Activated naive CD8-positive, alpha-beta T cell treated with anti-CD3 and anti-CD28 coated beads, Interleukin-2, amount 50 U/mL, for 24 hours (primary cell): ENCODE measurements at regions not wholly inside any gene's neighbourhood (a gene's known extent, or its start where the extent isn't known, plus 50 kb on each side); places are given as distances from the start of the nearest gene placed in this dataset.

ENCODE experiments used
- ATAC-seq: fragments of 150-1000 bp; cut with Tn5 transposase; one replicate; pipeline ENCODE4 v1.10.0; 2021
- DNase-seq: peaks from one replicate; pipeline ENCODE4 v3.0.0; 2021
- H3K27ac Mint-ChIP-seq: one replicate; pipeline ENCODE4 v1.8.0; 2021; ENCODE audit warnings: mild to moderate bottlenecking, mixed read lengths
- H3K27me3 Mint-ChIP-seq: one replicate; pipeline ENCODE4 v1.8.0; 2021; ENCODE audit warnings: mixed read lengths
- H3K36me3 Mint-ChIP-seq: one replicate; pipeline ENCODE4 v1.8.0; 2021; ENCODE audit warnings: low read depth, mixed read lengths
- H3K4me1 Mint-ChIP-seq: one replicate; pipeline ENCODE4 v1.8.0; 2021; ENCODE audit warnings: mixed read lengths
- H3K4me3 Mint-ChIP-seq: one replicate; pipeline ENCODE4 v1.8.0; 2021; ENCODE audit warnings: mild to moderate bottlenecking, moderate library complexity, mixed read lengths
- H3K9me3 Mint-ChIP-seq: one replicate; pipeline ENCODE4 v1.8.0; 2021; ENCODE audit warnings: mixed read lengths

DNA sequence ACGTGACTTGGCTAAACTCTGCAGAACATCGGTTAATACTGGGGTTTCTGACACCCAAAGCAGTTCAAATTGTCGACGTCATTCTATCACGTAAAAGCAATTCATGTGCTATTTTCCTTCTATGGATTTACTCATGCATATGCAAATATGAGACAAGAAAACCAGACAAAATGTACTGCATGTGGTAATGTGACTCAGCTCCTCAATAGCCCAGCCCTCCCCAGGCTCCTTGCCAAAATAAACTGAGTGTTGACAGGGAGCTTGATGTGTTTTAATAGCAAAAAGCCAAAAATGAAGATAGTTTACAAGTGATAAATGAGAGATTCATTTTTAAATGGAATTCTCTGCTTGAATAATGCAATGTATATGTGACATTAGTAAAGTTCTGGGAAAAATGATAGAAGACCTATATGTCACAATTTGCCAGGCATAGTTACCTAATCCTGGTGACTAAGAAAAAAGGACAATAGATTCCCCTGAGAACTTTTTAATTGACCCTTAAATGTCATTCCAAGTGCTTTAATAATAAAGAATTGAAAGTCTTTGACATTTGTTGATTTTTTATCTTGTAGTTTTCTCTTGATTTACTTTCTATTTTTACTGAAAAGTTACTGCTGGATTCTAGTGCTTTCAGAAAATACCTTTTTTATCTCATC lies 1700.6 kb upstream of the TENM3 start:
- no peaks in the 10 kb centered on the region for H3K27me3 Mint-ChIP-seq
- no peak overlapping the region for H3K4me3 Mint-ChIP-seq
- DNase-seq, result no peak
- ATAC-seq, result no peak
- no peaks in the 10 kb centered on the region for H3K36me3 Mint-ChIP-seq
- H3K27ac Mint-ChIP-seq, result no peak overlapping the region
- no peaks in the 10 kb centered on the region for H3K9me3 Mint-ChIP-seq
- no peaks in the 10 kb centered on the region for H3K4me1 Mint-ChIP-seq

GRCh38 chr4:180550106-180550505 lies 1693.1 kb upstream of the TENM3 start:
- DNase-seq, result no peak

GRCh38 chr4:180557348-180557747 lies 1685.9 kb upstream of the TENM3 start:
- DNase-seq (no peak), ATAC-seq (no peak)
- H3K4me3 Mint-ChIP-seq, result no peak overlapping the region
- H3K27me3 Mint-ChIP-seq, result no peaks in the 10 kb centered on the region
- no peaks in the 10 kb centered on the region for H3K9me3 Mint-ChIP-seq
- no peak overlapping the region for H3K27ac Mint-ChIP-seq
- no peaks in the 10 kb centered on the region for H3K4me1 Mint-ChIP-seq
- no peaks in the 10 kb centered on the region for H3K36me3 Mint-ChIP-seq

More at GRCh38 chr4:180550106-180550505, 1693.1 kb upstream of the TENM3 start:
- H3K4me3 Mint-ChIP-seq, result no peak overlapping the region
- H3K9me3 Mint-ChIP-seq, result no peaks in the 10 kb centered on the region
- no peaks in the 10 kb centered on the region for H3K4me1 Mint-ChIP-seq
- no peak overlapping the region for H3K27ac Mint-ChIP-seq
- no peaks in the 10 kb centered on the region for H3K27me3 Mint-ChIP-seq
- no peak for ATAC-seq
- no peaks in the 10 kb centered on the region for H3K36me3 Mint-ChIP-seq

GRCh38 chr4:180557950-180558349 lies 1685.3 kb upstream of the TENM3 start:
- ATAC-seq, result no peak
- Mint-ChIP-seq H3K4me1 (no peaks in the 10 kb centered on the region), H3K27me3 (no peaks in the 10 kb centered on the region), H3K36me3 (no peaks in the 10 kb centered on the region), H3K4me3 (no peak overlapping the region), H3K27ac (no peak overlapping the region), H3K9me3 (no peaks in the 10 kb centered on the region)
- no peak for DNase-seq

- ATAC-seq (no peak), DNase-seq (no peak)
- Mint-ChIP-seq H3K36me3 (no peaks in the 10 kb centered on the region), H3K9me3 (no peaks in the 10 kb centered on the region), H3K27ac (no peak overlapping the region), H3K4me1 (no peaks in the 10 kb centered on the region), H3K4me3 (no peak overlapping the region), H3K27me3 (no peaks in the 10 kb centered on the region)
These were observed 1684.8 kb upstream of the TENM3 start for GRCh38 chr4:180558427-180558826.

GRCh38 chr4:180560896-180561295 lies 1682.3 kb upstream of the TENM3 start:
- H3K4me3 Mint-ChIP-seq, result no peak overlapping the region
- no peak overlapping the region for H3K27ac Mint-ChIP-seq
- no peaks in the 10 kb centered on the region for H3K9me3 Mint-ChIP-seq
- H3K4me1 Mint-ChIP-seq, result no peaks in the 10 kb centered on the region
- no peak for DNase-seq
- ATAC-seq, result no peak
- H3K36me3 Mint-ChIP-seq, result no peaks in the 10 kb centered on the region
- no peaks in the 10 kb centered on the region for H3K27me3 Mint-ChIP-seq

DNA sequence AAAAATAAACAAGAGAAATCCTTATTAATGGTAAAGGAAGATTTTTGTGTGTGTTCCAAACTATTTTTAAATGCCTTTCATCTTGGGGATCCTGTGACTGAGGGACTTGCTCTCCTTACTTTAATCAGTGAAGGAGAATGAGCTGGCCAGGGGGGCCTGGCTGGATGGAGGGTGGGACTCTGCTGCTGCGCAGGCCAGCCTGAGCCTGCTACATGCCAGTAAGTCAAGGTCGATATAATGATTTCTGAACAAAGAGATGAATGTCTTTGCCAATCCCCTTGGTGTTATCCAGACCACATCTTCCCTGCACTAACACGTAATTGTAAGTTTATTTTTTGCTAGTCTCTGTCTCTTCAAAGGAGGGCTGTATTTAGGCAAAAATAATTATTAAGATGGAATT lies 1679.2 kb upstream of the TENM3 start:
- peaks cover 2% of the 10 kb centered on the region for H3K36me3 Mint-ChIP-seq
- no peaks in the 10 kb centered on the region for H3K27me3 Mint-ChIP-seq
- ATAC-seq (no peak), DNase-seq (no peak)
- H3K4me3 Mint-ChIP-seq, result no peak overlapping the region
- H3K9me3 Mint-ChIP-seq, result no peaks in the 10 kb centered on the region
- no peaks in the 10 kb centered on the region for H3K4me1 Mint-ChIP-seq
- H3K27ac Mint-ChIP-seq, result no peak overlapping the region

GRCh38 chr4:180564448-180564847 lies 1678.8 kb upstream of the TENM3 start:
- no peak overlapping the region for H3K4me3 Mint-ChIP-seq
- H3K9me3 Mint-ChIP-seq, result no peaks in the 10 kb centered on the region
- no peaks in the 10 kb centered on the region for H3K4me1 Mint-ChIP-seq
- H3K36me3 Mint-ChIP-seq, result peaks cover 2% of the 10 kb centered on the region
- DNase-seq (no peak), ATAC-seq (no peak)
- H3K27ac Mint-ChIP-seq, result no peak overlapping the region
- H3K27me3 Mint-ChIP-seq, result no peaks in the 10 kb centered on the region

DNA sequence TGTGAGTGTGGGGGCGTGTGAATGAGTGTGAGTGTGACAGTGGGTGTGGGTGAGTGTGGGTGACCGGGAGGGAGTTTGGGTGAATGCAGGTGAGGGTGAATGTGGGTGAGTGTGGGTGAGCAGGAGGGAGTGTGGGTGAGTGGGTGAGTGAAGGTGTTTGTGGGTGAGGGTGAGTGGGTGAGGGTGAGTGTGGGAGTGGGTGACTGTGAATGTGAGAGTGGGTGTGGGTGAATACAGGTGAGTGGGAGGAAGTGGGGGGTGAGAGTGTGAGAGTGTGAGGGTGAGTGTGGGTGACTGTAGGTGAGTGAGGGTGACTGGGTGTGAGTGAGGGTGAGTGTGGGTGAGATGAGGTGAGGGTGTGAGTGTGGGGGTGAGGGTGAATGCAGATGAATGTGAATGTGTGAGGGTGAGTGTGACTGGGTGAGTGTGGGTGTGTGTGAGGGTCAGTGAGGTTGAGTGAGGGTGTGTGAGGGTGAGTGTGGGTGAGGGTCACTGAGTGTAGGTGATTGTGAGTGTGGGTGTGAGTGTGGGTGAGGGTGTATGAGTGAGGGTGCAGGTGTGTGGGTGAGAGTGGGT lies 1677.3 kb upstream of the TENM3 start:
- Mint-ChIP-seq H3K4me1 (no peaks in the 10 kb centered on the region), H3K36me3 (peaks cover 2% of the 10 kb centered on the region), H3K4me3 (no peak overlapping the region), H3K27me3 (no peaks in the 10 kb centered on the region), H3K9me3 (peaks cover 4% of the 10 kb centered on the region), H3K27ac (no peak overlapping the region)
- DNase-seq (no peak), ATAC-seq (peak; percentile 40)

DNA sequence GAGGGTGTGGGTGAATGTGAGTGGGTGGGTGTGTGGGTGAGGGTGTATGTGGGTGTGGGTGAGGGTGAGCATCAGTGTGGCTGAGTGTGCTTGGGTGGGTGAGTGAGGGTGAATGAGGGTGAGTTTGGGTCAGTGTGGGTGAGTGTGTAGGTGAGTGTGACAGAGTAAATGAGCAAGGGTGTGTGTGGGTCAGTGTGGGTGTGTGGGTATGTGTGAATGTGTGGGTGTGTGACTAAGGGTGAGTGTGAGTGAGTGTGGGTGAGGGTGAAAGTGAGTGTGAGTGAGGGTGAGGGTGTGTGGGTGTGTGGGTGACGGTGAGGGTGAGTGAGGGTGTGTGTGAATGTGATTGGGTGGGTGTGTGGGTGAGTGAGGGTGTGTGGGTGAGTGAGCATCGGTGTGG lies 1676.7 kb upstream of the TENM3 start:
- ATAC-seq (no peak), DNase-seq (no peak)
- H3K27me3 Mint-ChIP-seq, result no peaks in the 10 kb centered on the region
- no peaks in the 10 kb centered on the region for H3K4me1 Mint-ChIP-seq
- no peak overlapping the region for H3K27ac Mint-ChIP-seq
- H3K4me3 Mint-ChIP-seq, result no peak overlapping the region
- peaks cover 4% of the 10 kb centered on the region for H3K9me3 Mint-ChIP-seq
- H3K36me3 Mint-ChIP-seq, result peaks cover 2% of the 10 kb centered on the region

- H3K27ac Mint-ChIP-seq, result no peak overlapping the region
- H3K4me1 Mint-ChIP-seq, result no peaks in the 10 kb centered on the region
- H3K4me3 Mint-ChIP-seq, result no peak overlapping the region
- H3K36me3 Mint-ChIP-seq, result peaks cover 2% of the 10 kb centered on the region
- DNase-seq (no peak), ATAC-seq (no peak)
- peaks cover 4% of the 10 kb centered on the region for H3K9me3 Mint-ChIP-seq
- no peaks in the 10 kb centered on the region for H3K27me3 Mint-ChIP-seq
These were observed 1676.1 kb upstream of the TENM3 start for GRCh38 chr4:180567080-180567479.

GRCh38 chr4:180571516-180572055 lies 1671.6 kb upstream of the TENM3 start:
- Mint-ChIP-seq H3K4me1 (no peaks in the 10 kb centered on the region), H3K27ac (no peak overlapping the region), H3K4me3 (no peak overlapping the region), H3K36me3 (peaks cover 2% of the 10 kb centered on the region), H3K27me3 (no peaks in the 10 kb centered on the region), H3K9me3 (peaks cover 4% of the 10 kb centered on the region)
- no peak for DNase-seq
- no peak for ATAC-seq

GRCh38 chr4:180578175-180578574 lies 1665.0 kb upstream of the TENM3 start:
- no peak overlapping the region for H3K4me3 Mint-ChIP-seq
- ATAC-seq, result no peak
- no peak overlapping the region for H3K27ac Mint-ChIP-seq

GRCh38 chr4:180581061-180581460 lies 1662.1 kb upstream of the TENM3 start:
- Mint-ChIP-seq H3K27ac (no peak overlapping the region), H3K4me3 (no peak overlapping the region), H3K27me3 (no peaks in the 10 kb centered on the region), H3K36me3 (no peaks in the 10 kb centered on the region), H3K4me1 (no peaks in the 10 kb centered on the region), H3K9me3 (no peaks in the 10 kb centered on the region)
- ATAC-seq, result no peak
- DNase-seq, result no peak

More at GRCh38 chr4:180578175-180578574, 1665.0 kb upstream of the TENM3 start:
- Mint-ChIP-seq H3K9me3 (no peaks in the 10 kb centered on the region), H3K36me3 (no peaks in the 10 kb centered on the region), H3K27me3 (no peaks in the 10 kb centered on the region), H3K4me1 (no peaks in the 10 kb centered on the region)
- no peak for DNase-seq

- Mint-ChIP-seq H3K4me3 (no peak overlapping the region), H3K27me3 (no peaks in the 10 kb centered on the region)
These were observed 1655.8 kb upstream of the TENM3 start for GRCh38 chr4:180587379-180587778.

More at GRCh38 chr4:180587379-180587778, 1655.8 kb upstream of the TENM3 start:
- no peak for ATAC-seq
- no peak overlapping the region for H3K27ac Mint-ChIP-seq
- no peaks in the 10 kb centered on the region for H3K9me3 Mint-ChIP-seq
- DNase-seq, result no peak
- no peaks in the 10 kb centered on the region for H3K36me3 Mint-ChIP-seq
- no peaks in the 10 kb centered on the region for H3K4me1 Mint-ChIP-seq
